ELF-1 (cell line): ENCODE measurements at regions not wholly inside any gene's neighbourhood (a gene's known extent, or its start where the extent isn't known, plus 50 kb on each side); places are given as distances from the start of the nearest gene placed in this dataset.
A peak's percentile ranks its signal among the peaks of the same experiment; 100 is the strongest.

Experiments
- DNase-seq: peaks from one replicate; pipeline ENCODE4 v3.0.0-alpha.2; 2016; ENCODE audit warnings: low read depth, low spot score

GRCh38 chr3:117303443-117303842, 593.9 kb downstream of the TUSC7 start:
- DNase-seq = no peak

- DNase-seq = no peak
These were observed 595.1 kb downstream of the TUSC7 start for GRCh38 chr3:117304681-117305080.

DNA sequence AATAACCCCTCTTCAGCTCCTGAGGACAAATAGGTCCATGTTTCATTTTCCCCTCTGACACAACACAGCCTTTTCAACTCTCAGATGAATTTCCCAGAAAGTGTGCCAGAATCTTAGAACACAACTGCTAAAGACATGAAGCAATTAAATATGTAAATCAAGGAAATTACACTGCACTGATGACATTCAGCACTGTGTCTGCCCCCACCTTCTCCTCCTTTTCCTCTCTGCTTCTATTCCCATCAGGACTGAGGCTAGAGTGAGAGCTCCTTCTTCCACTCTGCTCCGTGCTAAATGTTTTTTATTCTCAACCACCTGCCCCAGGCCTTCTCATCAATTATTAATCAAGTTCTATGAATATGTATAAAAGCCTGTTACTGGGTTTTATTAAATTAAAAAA, 596.1 kb downstream of the TUSC7 start:
- no peak for DNase-seq

DNA sequence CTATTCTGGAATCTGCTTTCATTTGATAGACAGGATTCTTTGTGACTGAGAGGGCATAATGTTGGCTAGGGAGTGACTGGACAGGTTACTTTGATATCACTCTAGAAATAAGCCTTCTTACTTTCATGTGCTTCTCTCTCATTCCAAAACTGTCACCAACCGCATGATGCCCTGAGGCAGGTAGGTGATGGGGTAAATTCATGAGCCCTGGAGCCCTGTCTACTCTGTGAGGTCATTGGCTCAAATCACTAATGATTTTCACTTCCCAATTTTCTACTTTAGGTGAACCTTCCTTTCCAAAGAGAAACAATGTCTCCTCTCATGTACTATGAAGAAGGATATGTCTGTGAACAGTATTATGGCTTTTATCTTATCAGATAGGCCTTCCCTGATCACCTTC, 596.7 kb downstream of the TUSC7 start:
- DNase-seq = no peak

GRCh38 chr3:117308353-117308752, 598.8 kb downstream of the TUSC7 start:
- no peak for DNase-seq

DNA sequence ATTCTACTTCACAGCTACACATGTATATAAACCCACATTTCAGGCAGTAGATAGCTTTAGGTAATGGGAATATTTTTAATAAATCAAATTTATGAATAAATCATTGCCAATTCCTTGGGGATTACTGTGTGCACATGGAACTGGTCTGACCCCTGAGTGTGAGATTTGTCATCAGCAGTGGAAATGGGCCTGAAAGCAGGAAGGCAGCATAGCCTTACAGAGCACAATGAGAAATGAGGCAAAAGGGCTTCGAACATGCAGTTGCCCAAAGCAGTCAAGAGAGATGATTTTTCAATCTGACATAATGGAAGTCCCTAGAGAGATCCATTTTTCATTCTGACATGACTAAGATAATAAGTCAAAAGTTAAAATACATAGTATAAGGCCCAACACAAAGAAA, 599.2 kb downstream of the TUSC7 start:
- no peak for DNase-seq

DNA sequence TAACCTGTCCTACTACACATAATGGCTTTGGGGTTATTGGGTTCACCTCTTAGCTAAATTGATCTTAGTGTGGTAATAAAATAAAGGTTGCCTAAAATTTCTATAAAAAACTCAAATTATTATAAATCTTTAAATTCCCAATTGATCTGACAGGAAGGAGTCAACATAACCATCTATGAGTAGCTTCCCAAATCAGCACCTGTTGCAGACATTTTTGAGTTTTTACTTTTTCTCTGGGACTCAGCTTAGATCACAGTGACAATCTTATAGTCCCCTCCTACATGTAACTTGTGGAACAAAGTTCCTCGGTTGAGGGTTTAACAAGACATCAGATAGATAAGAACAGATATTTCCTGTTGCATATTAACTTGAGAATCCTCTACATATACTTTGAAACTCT, 601.0 kb downstream of the TUSC7 start:
- no peak for DNase-seq

- no peak for DNase-seq
These were observed 605.0 kb downstream of the TUSC7 start for GRCh38 chr3:117314441-117315150.

GRCh38 chr3:117322866-117323265, 613.3 kb downstream of the TUSC7 start:
- DNase-seq = peak; percentile 2

- no peak for DNase-seq
These were observed 637.3 kb downstream of the TUSC7 start for GRCh38 chr3:117346901-117347300.

GRCh38 chr3:117348884-117349283, 639.3 kb downstream of the TUSC7 start:
- no peak for DNase-seq

- no peak for DNase-seq
These were observed 640.0 kb downstream of the TUSC7 start for GRCh38 chr3:117349566-117349965.

GRCh38 chr3:117350371-117350770, 640.8 kb downstream of the TUSC7 start:
- no peak for DNase-seq

DNA sequence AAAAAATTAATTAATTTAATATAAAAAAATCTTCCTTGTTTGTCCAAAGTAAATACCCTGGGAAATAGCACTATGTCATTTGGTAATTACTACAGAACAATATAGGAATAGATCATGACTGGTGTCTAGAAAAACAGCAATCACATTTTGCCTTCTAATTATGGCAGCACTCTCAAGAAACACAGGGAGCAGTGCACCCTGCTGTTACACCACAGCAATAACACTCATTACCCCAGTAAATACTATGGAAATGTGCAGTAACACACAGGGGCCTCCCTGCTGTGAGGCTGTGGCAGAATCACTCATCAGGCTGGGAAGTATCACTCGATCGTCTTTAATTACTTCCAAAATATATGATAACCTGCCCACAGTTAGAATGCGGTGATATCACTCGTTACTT, 646.0 kb downstream of the TUSC7 start:
- DNase-seq = peak; percentile 21

DNA sequence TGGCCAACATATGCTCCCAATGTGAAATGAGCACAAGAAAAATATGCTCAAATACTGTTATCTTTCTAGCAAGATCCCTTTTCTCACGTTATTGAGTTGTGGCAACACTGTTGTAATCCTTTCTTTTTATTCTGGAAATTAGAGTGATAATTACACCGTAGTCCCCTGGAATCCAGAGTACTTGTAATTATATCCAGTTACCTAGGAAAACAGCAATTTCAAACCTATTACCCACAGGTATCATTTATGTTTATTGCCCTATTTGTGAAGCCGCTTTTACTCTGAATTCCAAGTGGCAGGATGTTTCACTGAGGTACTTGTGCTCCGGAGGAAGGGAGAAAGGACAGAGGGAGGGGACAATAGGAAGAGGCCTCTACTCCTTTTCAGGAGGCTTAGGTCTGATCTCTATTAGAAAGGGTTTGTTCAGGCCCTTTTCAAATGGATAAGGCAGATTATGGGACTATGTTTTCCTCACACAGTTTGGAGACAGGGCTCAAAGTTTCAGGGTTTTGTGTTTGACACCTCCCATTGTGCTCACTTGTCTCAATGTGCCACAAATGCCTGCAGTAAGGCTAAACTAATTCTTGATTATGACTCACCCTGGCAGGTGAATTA, 646.6 kb downstream of the TUSC7 start:
- DNase-seq = no peak

DNA sequence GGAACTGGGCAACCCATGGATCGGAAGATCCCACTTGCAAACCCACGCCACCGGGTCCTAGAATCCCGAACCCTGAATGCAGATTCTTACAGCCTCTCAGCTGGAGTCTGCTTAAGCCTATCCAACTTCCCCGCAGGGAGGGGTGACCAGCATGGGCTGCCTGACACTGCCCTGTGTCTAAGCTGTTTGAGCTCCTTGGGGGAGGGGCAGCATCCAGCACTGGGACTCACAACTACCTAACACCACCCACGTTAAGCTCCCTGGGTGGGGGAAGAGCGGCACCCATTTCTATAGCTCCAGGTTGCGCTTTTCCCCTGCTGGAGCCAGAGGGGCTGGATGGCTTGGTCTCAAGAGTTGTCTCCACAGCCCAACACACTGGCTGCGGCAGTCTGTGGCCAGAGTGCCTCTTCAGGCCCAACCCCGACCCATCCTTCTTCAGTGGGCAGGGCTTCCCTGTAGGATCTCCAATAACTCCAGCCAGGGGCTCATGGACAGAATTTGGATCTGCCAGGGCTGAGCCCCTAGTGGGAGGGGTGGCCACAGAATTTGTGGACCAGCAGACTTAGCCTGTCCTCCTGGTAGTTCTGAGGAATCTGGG, 649.2 kb downstream of the TUSC7 start:
- DNase-seq = no peak

DNA sequence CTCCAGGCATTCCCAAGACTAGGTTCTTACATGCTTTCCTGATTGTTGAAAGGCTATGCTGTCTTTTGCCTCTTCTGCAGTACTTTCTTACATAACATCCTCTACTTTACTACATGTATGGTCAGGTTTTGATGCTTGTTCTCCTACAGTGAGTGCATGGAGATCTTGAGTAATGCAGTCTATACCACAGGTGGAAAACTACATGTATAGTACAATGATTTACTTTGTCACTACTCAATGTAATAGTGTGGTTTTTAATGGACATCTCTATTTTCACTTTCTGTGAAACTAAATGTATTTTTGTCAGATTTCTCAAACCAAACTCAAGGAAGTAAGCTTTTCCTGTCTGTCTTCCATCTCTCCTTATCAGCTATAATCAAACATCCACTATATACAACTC, 657.0 kb downstream of the TUSC7 start:
- no peak for DNase-seq

GRCh38 chr3:117367861-117368260, 658.3 kb downstream of the TUSC7 start:
- DNase-seq = no peak

DNA sequence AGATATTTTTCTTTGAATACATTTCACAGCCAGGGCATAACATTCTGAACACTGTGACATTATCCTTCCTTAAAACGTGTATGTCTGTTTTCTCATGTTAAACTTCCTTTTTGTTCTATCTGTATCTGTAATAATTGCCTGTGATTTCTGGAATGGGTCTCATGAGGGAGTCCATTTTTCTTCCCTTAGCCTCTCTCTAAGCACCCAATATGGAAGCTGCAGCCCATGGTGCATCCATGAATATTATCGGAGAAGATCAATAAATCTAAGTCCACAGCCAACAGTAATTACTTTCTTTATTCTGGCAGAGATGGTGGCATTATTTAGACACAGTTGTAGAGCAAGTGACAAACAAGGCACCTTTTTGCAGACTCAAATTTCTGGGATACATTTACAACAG, 671.1 kb downstream of the TUSC7 start:
- DNase-seq = no peak

DNA sequence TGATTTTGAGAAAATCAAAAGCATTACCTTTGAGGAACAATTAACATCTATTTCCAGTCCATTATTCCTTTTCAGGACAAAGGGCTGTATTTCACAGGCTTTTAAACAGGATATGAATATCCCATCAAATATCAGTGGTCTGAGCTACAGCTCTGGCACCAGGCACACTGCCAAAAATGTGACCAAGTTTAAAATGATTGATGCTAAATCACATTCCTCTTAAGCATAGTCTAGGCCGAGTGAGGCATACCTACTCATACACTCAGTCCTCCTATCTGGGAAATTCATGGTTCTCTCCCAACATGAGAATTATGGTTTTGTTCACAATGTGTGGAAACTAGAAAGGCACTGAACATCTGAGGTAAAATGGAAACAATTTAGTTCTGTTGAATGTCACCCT, 683.5 kb downstream of the TUSC7 start:
- no peak for DNase-seq

DNA sequence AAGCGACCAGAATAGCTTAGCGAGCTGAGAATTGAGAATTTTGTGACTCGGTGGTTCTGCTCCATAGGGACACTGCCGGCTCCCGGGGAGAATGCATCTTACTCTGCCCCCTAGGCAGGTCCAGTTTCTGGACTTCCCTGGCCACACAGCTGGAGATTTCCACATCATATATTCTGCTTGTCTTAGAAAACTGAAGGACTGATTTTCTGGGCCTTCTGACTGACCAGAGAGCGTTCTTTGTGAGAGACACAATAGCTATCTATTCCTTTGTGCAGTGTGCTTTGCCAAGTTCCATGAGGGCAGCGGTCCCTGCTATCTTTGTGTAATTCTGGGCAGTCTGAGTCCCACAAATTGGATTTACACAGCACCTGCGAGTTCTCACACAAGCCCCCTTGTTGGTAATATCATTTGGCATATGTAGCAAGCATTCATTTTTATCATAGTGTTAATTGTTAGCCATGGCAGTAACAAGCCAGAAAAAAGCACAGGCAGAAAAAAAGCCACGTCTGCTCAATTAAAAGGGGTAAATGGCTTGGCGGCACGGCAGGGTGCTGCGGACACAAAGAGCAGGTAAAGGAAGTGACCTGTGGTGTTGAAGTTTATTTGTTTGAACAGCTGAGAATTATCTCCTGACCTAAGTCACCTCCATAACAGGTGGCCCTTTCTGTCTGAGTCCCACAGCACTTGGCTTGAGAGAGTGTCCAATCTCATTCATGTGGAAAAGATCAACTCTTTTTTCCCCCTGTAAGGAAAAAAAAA, 688.7 kb downstream of the TUSC7 start:
- peak; percentile 43 for DNase-seq

DNA sequence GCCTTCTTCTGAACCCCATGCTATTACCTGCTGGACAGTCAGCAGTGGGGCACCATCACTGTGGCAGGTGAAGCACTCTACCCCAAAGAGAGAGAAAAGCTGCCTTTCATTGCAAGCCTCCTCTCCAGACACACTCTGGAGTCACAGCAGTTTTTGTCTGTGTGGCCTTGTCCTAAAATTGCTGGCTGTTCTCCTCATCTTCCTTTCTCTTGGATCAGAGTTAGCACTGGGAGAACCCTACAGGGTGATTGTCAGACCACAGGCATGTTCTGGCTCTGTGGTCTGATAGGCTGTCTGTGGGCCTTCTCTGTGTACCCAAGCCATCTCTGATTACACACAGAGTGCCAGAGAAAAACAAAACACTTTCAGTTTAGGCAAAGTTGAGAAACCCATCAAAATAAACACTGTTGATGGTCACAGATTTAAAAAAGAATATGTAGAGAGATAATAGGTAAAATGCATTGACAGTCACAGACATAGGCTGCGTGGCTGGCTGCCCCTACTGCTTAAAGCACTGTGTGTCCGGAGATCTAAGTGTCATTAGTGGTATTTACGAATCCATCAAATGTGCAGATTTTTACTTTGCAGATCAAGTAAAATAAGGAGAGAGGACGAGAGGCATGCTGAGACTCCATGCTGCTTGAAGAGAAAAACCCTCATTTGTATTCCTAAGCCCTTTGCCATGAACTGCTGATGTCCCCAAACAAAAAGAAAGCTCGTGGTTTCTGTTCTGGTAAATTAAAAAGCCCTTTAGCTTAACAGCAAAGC, 689.9 kb downstream of the TUSC7 start:
- peak; percentile 34 for DNase-seq
